A549 (cell line): ENCODE measurements at regions not wholly inside any gene's neighbourhood (a gene's known extent, or its start where the extent isn't known, plus 50 kb on each side); places are given as distances from the start of the nearest gene placed in this dataset.
A peak's percentile ranks its signal among the peaks of the same experiment; 100 is the strongest.

ENCODE experiments used
- ATAC-seq, 2 experiments: fragments of 200-7000 bp in 1 of 2; fragments of >200 bp in 1 of 2; cut with Nextera tagmentation in 1 of 2; cut with Tn5 transposase in 1 of 2; 3 replicates each; pipeline versions ENCODE4 v1.8.0 to v1.9.1; 2018 to 2020; ENCODE audit warnings: mild to moderate bottlenecking in 1 of 2, moderate library complexity in 1 of 2
- CTCF ChIA-PET: fragments of 300-600 bp; sonication (Branson Sonifier 250); formaldehyde crosslinking; extraction: SDS; loops from one replicate; lab custom pipeline; 2021; ENCODE audit warnings: antibody characterized with exemption, inconsistent platforms; lab: Yijun Ruan, JAX
- POLR2A ChIA-PET: fragments of 350-600 bp; formaldehyde crosslinking; extraction: SDS; loops from one replicate; lab custom pipeline; 2021; ENCODE audit warnings: antibody characterized with exemption, inconsistent platforms; lab: Yijun Ruan, JAX
- DNase-seq, 2 experiments: peaks; one replicate each; pipeline versions ENCODE4 v3.0.0 to v3.0.0-alpha.2; 2011 to 2016; ENCODE audit warnings: low read depth in 1 of 2, low spot score in 1 of 2
- FAIRE-seq: peaks from 2 replicates; lab custom pipeline; 2011; peaks lifted over from hg19 to GRCh38; lab: Jason Lieb, UNC
- H3K27ac ChIP-seq, 2 experiments: fragments of >200 bp; sonication (Bioruptor Twin); formaldehyde crosslinking; 3 replicates each; pipeline ENCODE4 v1.5.1; 2016 to 2017
- H3K4me1 ChIP-seq: fragments of >200 bp; sonication (Bioruptor Twin); formaldehyde crosslinking; 3 replicates; pipeline ENCODE4 v1.6.1; 2016
- H3K4me2 ChIP-seq: fragments of >200 bp; sonication (Bioruptor Twin); formaldehyde crosslinking; 3 replicates; pipeline ENCODE4 v1.6.1; 2016
- H3K4me3 ChIP-seq: fragments of >200 bp; sonication (Bioruptor Twin); formaldehyde crosslinking; 3 replicates; pipeline ENCODE4 v1.5.1; 2016
- H3K9me3 ChIP-seq: fragments of >200 bp; sonication (Bioruptor Twin); formaldehyde crosslinking; 3 replicates; pipeline ENCODE4 v1.6.1; 2016
- BHLHE40 ChIP-seq: IDR thresholded peaks from 2 replicates; pipeline ENCODE4 v1.6.1; 2012; ENCODE audit warnings: low read depth, low read length, inconsistent platforms
- CEBPB ChIP-seq, 2 experiments: fragments of >200 bp in 1 of 2; sonication (Bioruptor Twin) in 1 of 2; formaldehyde crosslinking in 1 of 2; IDR thresholded peaks; 2 replicates each; pipeline ENCODE4 v1.6.1; 2012 to 2016
- EHF ChIP-seq: fragments of 250-450 bp; sonication (Bioruptor Pico); IDR thresholded peaks from 2 replicates; pipeline ENCODE4 v1.5.0; 2020; ENCODE audit warnings: mild to moderate bottlenecking
- EP300 ChIP-seq, 2 experiments: fragments of >200 bp; sonication (Bioruptor Twin); formaldehyde crosslinking; IDR thresholded peaks; 2 replicates in 1 of 2; 3 replicates in 1 of 2; pipeline ENCODE4 v1.6.1; 2016 to 2017
- ESRRA ChIP-seq: fragments of 150-350 bp; IDR thresholded peaks from 2 replicates; pipeline ENCODE4 v1.6.1; 2014; ENCODE audit warnings: mild to moderate bottlenecking, low read length, borderline replicate concordance
- HOXA7 ChIP-seq: fragments of 250-450 bp; sonication (Bioruptor Pico); IDR thresholded peaks from 2 replicates; pipeline ENCODE4 v1.5.0; 2020; ENCODE audit warnings: mild to moderate bottlenecking, moderate library complexity
- KDM5A ChIP-seq: fragments of 200-600 bp; sonication (generic); IDR thresholded peaks from 2 replicates; pipeline ENCODE4 v1.6.1; 2016; ENCODE audit warnings: antibody characterized with exemption, mild to moderate bottlenecking
- MAZ ChIP-seq: fragments of 150-350 bp; IDR thresholded peaks from 2 replicates; pipeline ENCODE4 v1.6.1; 2014; ENCODE audit warnings: antibody characterized with exemption, low read depth, low read length, borderline replicate concordance
- RFX5 ChIP-seq: fragments of 450-650 bp; IDR thresholded peaks from 2 replicates; pipeline ENCODE4 v1.7.1; 2014; ENCODE audit warnings: antibody characterized with exemption, mild to moderate bottlenecking, moderate library complexity
- TP53 ChIP-seq: fragments of 250-450 bp; sonication (Bioruptor Pico); IDR thresholded peaks from 2 replicates; pipeline ENCODE4 v1.5.0; 2021; ENCODE audit warnings: mild to moderate bottlenecking, moderate library complexity
- WGBS: methylation state at CpG from one replicate; pipeline ENCODE4 v1.1.6; 2017; ENCODE audit errors: missing lambda C conversion rate; 5-methylcytosine and 5-hydroxymethylcytosine counted together
- TF ChIP-seq, protein P1 (sequence below): fragments of >200 bp; sonication (Bioruptor Twin); formaldehyde crosslinking; IDR thresholded peaks from 3 replicates; pipeline ENCODE4 v1.6.1; 2016
- TF ChIP-seq, protein P2 (sequence below): fragments of 200-600 bp; sonication (generic); IDR thresholded peaks from 2 replicates; pipeline ENCODE4 v1.6.1; 2016; ENCODE audit warnings: antibody characterized with exemption, mild to moderate bottlenecking, moderate library complexity

DNA sequence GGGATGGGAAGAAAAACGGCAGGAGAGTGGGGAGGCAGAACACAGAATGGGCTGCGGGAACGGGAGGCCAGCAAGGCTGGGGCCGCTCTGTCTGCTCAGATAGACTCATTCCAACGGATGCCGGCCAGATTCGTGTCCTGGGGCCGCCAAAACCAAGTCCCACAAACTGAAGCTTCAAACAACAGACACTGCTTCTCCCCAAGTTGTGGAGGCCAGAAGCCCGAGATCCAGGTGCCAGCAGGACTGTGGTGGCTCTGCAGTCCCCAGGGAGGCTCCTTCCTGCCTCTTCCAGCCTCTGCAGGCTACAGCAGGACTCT, 100.6 kb downstream of the ADRA2C start:
- TF ChIP-seq RFX5: no peak
- POLR2A ChIA-PET: no interaction called here
- 42% methylated on average over 9 of the region's 9 CpGs for WGBS
- Histone ChIP-seq H3K9me3 (no peaks in the 10 kb centered on the region), H3K4me1 (no peaks in the 10 kb centered on the region), H3K4me2 (no peak overlapping the region), H3K4me3 (no peak overlapping the region), H3K27ac (no peak overlapping the region)
- CTCF ChIA-PET: interaction anchor here (3.6 kb wide), 1 partner anchor 14 kb away, joined by 13 read pairs; no protein-coding TSS in a partner anchor
- FAIRE-seq: no peak
- DNase-seq: no peak
- ATAC-seq: no peak

DNA sequence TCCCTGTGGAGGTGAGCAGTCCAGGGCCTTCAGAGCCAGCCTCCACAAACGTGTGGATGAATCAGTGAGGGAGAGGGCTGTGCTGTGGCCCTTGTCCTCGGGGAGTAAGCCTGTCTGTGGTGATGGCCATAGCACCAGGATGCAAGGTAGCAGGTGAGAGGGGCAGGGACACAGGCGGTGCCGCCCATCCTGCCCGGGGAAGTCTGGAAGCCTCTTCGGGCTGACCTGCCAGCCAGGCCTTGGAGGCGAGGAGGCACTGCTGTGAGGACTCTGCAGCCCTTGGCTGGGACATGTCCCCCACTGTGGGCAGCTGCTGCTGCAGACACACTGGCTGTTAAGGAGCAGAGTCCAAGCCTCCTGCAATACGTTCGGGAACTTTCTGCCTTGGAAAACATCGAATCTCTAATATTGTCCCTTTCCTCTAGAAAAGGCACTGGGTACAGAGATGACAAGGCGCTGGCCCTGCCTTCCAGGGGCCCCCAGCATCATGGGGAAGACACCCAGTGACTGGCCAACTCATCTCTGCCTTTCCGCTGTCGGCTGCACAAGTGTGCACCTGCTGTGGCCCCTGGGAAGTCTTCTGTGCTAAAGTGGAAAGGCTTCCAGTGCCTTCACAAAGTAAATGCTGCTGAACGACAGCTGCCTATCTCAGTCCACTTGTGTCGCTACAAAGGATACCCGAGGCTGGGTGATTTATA, 101.4 kb downstream of the ADRA2C start:
- FAIRE-seq: no peak
- no peaks in the 10 kb centered on the region for H3K4me1 ChIP-seq
- H3K27ac ChIP-seq: no peak overlapping the region
- no peak for TF ChIP-seq MAZ
- no peak for TF ChIP-seq TP53
- no peak for TF ChIP-seq EP300 (IDR thresholded peaks at IDR 0.05)
- TF ChIP-seq, protein P1, sequence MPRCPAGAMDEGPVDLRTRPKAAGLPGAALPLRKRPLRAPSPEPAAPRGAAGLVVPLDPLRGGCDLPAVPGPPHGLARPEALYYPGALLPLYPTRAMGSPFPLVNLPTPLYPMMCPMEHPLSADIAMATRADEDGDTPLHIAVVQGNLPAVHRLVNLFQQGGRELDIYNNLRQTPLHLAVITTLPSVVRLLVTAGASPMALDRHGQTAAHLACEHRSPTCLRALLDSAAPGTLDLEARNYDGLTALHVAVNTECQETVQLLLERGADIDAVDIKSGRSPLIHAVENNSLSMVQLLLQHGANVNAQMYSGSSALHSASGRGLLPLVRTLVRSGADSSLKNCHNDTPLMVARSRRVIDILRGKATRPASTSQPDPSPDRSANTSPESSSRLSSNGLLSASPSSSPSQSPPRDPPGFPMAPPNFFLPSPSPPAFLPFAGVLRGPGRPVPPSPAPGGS: no peak
- no peak for TF ChIP-seq BHLHE40
- TF ChIP-seq KDM5A: no peak
- no peak for TF ChIP-seq RFX5
- TF ChIP-seq, protein P2, sequence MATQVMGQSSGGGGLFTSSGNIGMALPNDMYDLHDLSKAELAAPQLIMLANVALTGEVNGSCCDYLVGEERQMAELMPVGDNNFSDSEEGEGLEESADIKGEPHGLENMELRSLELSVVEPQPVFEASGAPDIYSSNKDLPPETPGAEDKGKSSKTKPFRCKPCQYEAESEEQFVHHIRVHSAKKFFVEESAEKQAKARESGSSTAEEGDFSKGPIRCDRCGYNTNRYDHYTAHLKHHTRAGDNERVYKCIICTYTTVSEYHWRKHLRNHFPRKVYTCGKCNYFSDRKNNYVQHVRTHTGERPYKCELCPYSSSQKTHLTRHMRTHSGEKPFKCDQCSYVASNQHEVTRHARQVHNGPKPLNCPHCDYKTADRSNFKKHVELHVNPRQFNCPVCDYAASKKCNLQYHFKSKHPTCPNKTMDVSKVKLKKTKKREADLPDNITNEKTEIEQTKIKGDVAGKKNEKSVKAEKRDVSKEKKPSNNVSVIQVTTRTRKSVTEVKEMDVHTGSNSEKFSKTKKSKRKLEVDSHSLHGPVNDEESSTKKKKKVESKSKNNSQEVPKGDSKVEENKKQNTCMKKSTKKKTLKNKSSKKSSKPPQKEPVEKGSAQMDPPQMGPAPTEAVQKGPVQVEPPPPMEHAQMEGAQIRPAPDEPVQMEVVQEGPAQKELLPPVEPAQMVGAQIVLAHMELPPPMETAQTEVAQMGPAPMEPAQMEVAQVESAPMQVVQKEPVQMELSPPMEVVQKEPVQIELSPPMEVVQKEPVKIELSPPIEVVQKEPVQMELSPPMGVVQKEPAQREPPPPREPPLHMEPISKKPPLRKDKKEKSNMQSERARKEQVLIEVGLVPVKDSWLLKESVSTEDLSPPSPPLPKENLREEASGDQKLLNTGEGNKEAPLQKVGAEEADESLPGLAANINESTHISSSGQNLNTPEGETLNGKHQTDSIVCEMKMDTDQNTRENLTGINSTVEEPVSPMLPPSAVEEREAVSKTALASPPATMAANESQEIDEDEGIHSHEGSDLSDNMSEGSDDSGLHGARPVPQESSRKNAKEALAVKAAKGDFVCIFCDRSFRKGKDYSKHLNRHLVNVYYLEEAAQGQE: no peak
- TF ChIP-seq CEBPB (IDR thresholded peaks at IDR 0.05): no peak
- no peak for TF ChIP-seq HOXA7 (CRISPR knock-in tag)
- TF ChIP-seq, all 56 proteins: peak for 0
- no peak for ATAC-seq
- 56% methylated on average over 13 of the region's 16 CpGs for WGBS
- no peak overlapping the region for H3K4me3 ChIP-seq
- no peaks in the 10 kb centered on the region for H3K9me3 ChIP-seq
- ChIA-PET CTCF (interaction anchor here (0.6 to 1.3 kb wide), 3 partner anchors 9 to 387 kb away, joined by 3 read pairs; no protein-coding TSS in a partner anchor), POLR2A (no interaction called here)
- DNase-seq: no peak
- no peak overlapping the region for H3K4me2 ChIP-seq

DNA sequence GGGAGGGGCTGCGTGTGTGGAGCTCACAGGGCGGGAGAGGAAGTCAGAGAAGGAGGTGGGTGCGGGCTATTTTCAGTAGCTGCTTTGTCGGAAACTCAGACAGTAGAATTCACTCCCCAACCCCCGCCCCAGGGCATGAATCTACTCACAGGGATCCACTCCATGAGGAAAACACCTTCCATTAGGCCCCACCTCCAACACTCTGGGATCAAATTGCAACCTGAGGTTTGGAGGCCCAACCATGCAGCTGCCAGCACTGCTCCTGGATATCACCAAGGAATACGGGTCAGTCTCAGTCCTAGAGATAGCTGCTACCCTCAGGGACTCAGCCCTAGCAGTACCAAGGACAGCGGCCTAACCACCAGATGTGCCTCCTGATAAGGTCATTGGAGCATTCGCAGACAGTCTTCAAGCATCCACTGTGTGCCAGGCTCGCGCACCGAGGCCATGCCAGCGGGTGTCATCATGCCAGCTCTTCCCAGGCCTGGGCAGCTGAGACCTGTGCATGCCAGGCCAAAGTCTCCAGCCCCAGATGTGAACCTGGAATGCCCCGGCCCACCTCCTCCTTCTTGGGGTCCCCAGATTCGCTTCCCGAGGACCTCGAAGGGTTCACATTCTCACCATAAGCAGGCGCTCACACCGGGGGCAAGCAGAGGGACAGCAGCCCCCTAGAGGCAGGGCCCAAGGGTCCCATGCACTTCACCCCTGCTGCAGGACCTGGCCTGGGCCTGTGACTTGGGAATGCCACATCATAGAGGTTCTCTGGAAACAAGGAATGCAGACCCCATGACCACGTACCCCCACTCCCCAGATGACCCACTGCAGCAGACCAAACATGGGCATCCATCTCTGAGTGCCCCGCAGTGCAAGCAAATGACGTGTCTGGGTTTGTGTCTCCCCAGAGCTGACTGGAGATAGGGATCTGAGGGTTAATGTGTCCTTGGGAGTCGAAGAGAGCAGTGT, 102.3 kb downstream of the ADRA2C start:
- ATAC-seq (no peak), DNase-seq (no peak)
- 50% methylated on average over 17 of the region's 22 CpGs for whole genome bisulfite sequencing
- no peak overlapping the region for H3K4me3 ChIP-seq
- H3K27ac ChIP-seq: no peak overlapping the region
- POLR2A ChIA-PET: no interaction called here
- H3K4me2 ChIP-seq: no peak overlapping the region
- no peaks in the 10 kb centered on the region for H3K9me3 ChIP-seq
- TF ChIP-seq, protein P2: peak; percentile 68; the same call in 1 of the 2 replicates
- no peak for TF ChIP-seq EHF (CRISPR knock-in tag)
- TF ChIP-seq ESRRA: no peak
- TF ChIP-seq, all 56 proteins: peak for 1
- no peak for FAIRE-seq
- no peaks in the 10 kb centered on the region for H3K4me1 ChIP-seq
- CTCF ChIA-PET: interaction anchor here (0.8 to 1.3 kb wide), 2 partner anchors 8 to 12 kb away, joined by 3 read pairs; no protein-coding TSS in a partner anchor
